Occipital lobe (tissue), 1 donor: ENCODE measurements at regions not wholly inside any gene's neighbourhood (a gene's known extent, or its start where the extent isn't known, plus 50 kb on each side); places are given as distances from the start of the nearest gene placed in this dataset.

Source experiments
- DNase-seq: peaks from one replicate; lab custom pipeline; 2025; lab: John Stamatoyannopoulos, UW

- no peak for DNase-seq
Observed at GRCh38 chr10:78247266-78247665, 213.6 kb downstream of the RPS24 start.

GRCh38 chr10:78247821-78248220, 214.2 kb downstream of the RPS24 start:
- DNase-seq = no peak

- peak; percentile 63 for DNase-seq
Observed at GRCh38 chr10:78248651-78249464, 215.2 kb downstream of the RPS24 start.

- DNase-seq = no peak
Observed at GRCh38 chr10:78249690-78250089, 216.0 kb downstream of the RPS24 start.

- DNase-seq = no peak
Observed at GRCh38 chr10:78250313-78251015, 216.8 kb downstream of the RPS24 start.

- no peak for DNase-seq
Observed at GRCh38 chr10:78251016-78251385, 217.3 kb downstream of the RPS24 start.

GRCh38 chr10:78252286-78252685, 218.6 kb downstream of the RPS24 start:
- DNase-seq = no peak

- no peak for DNase-seq
Observed at GRCh38 chr10:78253063-78253853, 219.6 kb downstream of the RPS24 start.

- DNase-seq = no peak
Observed at GRCh38 chr10:78254013-78254412, 220.3 kb downstream of the RPS24 start.

- DNase-seq = no peak
Observed at GRCh38 chr10:78255214-78255613, 221.6 kb downstream of the RPS24 start.

GRCh38 chr10:78255796-78256638, 222.4 kb downstream of the RPS24 start:
- peak; percentile 25 for DNase-seq

- no peak for DNase-seq
Observed at GRCh38 chr10:78258323-78259030, 224.8 kb downstream of the RPS24 start.

GRCh38 chr10:78259391-78259790, 225.7 kb downstream of the RPS24 start:
- DNase-seq = no peak

- DNase-seq = no peak
Observed at GRCh38 chr10:78260141-78260540, 226.5 kb downstream of the RPS24 start.

GRCh38 chr10:78260680-78261079, 227.0 kb downstream of the RPS24 start:
- DNase-seq = no peak

GRCh38 chr10:78261291-78261690, 227.6 kb downstream of the RPS24 start:
- no peak for DNase-seq

GRCh38 chr10:78262860-78263259, 229.2 kb downstream of the RPS24 start:
- no peak for DNase-seq

- peak; percentile 74 for DNase-seq
Observed at GRCh38 chr10:78263521-78263988, 229.9 kb downstream of the RPS24 start.

GRCh38 chr10:78264361-78264760, 230.7 kb downstream of the RPS24 start:
- peak; percentile 37 for DNase-seq

- DNase-seq = no peak
Observed at GRCh38 chr10:78266741-78267469, 233.2 kb downstream of the RPS24 start.
